Right atrium auricular region (tissue), 2 donors: ENCODE measurements at regions not wholly inside any gene's neighbourhood (a gene's known extent, or its start where the extent isn't known, plus 50 kb on each side); places are given as distances from the start of the nearest gene placed in this dataset.

ENCODE experiments used
- DNase-seq: peaks from one replicate; pipeline ENCODE4 v3.0.0-alpha.2; 2019; ENCODE audit warnings: low spot score
- H3K27ac ChIP-seq, 2 donors: fragments of 200-600 bp; sonication (generic); 1 replicate in 1 of 2; 2 replicates in 1 of 2; pipeline ENCODE4 v1.5.1; 2016 to 2019
- H3K27me3 ChIP-seq, 2 donors: fragments of 200-600 bp; sonication (generic); one replicate each; pipeline versions ENCODE4 v1.5.1 to v1.6.0; 2017 to 2019
- H3K36me3 ChIP-seq: fragments of 200-600 bp; sonication (generic); one replicate; pipeline ENCODE4 v1.5.1; 2016
- H3K4me1 ChIP-seq, 2 donors: fragments of 200-600 bp; sonication (generic); one replicate each; pipeline versions ENCODE4 v1.5.1 to v1.6.0; 2017 to 2019
- H3K4me3 ChIP-seq, 2 donors: fragments of 200-600 bp; sonication (generic); 1 replicate in 1 of 2; 2 replicates in 1 of 2; pipeline ENCODE4 v1.5.1; 2017 to 2019; ENCODE audit warnings: mild to moderate bottlenecking in 1 of 2, moderate library complexity in 1 of 2
- H3K9me3 ChIP-seq, 2 donors: fragments of 200-600 bp; sonication (generic); one replicate each; pipeline ENCODE4 v1.5.1; 2019
- TF ChIP-seq, protein P1 (sequence below), 2 donors: fragments of 200-600 bp; sonication (generic); IDR thresholded peaks; one replicate each; pipeline ENCODE4 v1.5.1; 2019; ENCODE audit warnings: antibody characterized with exemption in 2 of 2

GRCh38 chr3:87634426-87634825 lies 358.0 kb upstream of the POU1F1 start:
- no peak overlapping the region for H3K4me3 ChIP-seq
- no peaks in the 10 kb centered on the region for H3K27me3 ChIP-seq
- TF ChIP-seq, protein P1, sequence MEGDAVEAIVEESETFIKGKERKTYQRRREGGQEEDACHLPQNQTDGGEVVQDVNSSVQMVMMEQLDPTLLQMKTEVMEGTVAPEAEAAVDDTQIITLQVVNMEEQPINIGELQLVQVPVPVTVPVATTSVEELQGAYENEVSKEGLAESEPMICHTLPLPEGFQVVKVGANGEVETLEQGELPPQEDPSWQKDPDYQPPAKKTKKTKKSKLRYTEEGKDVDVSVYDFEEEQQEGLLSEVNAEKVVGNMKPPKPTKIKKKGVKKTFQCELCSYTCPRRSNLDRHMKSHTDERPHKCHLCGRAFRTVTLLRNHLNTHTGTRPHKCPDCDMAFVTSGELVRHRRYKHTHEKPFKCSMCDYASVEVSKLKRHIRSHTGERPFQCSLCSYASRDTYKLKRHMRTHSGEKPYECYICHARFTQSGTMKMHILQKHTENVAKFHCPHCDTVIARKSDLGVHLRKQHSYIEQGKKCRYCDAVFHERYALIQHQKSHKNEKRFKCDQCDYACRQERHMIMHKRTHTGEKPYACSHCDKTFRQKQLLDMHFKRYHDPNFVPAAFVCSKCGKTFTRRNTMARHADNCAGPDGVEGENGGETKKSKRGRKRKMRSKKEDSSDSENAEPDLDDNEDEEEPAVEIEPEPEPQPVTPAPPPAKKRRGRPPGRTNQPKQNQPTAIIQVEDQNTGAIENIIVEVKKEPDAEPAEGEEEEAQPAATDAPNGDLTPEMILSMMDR (IDR thresholded peaks at IDR 0.05) = no peak
- H3K27ac ChIP-seq = no peak overlapping the region
- H3K9me3 ChIP-seq = peaks cover 0 to 2% of the 10 kb centered on the region in 2 donors
- no peaks in the 10 kb centered on the region for H3K4me1 ChIP-seq
- no peaks in the 10 kb centered on the region for H3K36me3 ChIP-seq
- no peak for DNase-seq

DNA sequence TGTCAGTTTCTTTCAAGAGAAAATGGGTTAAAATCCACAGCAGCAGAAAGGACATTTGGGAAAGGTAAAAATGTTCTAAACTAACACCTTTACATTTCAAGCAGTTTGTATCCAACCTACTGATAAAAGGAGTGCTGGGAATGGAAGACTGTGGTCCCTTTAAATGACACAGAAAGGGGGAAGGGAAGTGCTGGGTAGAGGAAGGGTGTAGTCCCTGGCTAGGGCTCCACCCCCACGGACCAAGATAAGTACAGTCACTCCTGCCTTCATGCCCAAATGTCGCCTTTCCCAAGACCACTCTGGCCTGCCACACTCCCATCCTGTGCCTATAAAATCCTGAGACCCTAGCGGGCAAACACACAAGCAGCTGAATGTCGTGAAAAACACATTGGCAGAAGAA lies 350.9 kb upstream of the POU1F1 start:
- Histone ChIP-seq H3K27ac (no peak overlapping the region), H3K4me1 (no peaks in the 10 kb centered on the region), H3K9me3 (peaks cover 0 to 10% of the 10 kb centered on the region in 2 donors), H3K36me3 (no peaks in the 10 kb centered on the region), H3K4me3 (no peak overlapping the region), H3K27me3 (no peaks in the 10 kb centered on the region)
- DNase-seq = no peak
- TF ChIP-seq, protein P1 (IDR thresholded peaks at IDR 0.05) = no peak

- H3K27ac ChIP-seq = no peak overlapping the region
- no peaks in the 10 kb centered on the region for H3K27me3 ChIP-seq
- H3K36me3 ChIP-seq = no peaks in the 10 kb centered on the region
- peaks cover 0 to 10% of the 10 kb centered on the region in 2 donors for H3K9me3 ChIP-seq
- TF ChIP-seq, protein P1 (IDR thresholded peaks at IDR 0.05) = no peak
- no peak overlapping the region for H3K4me3 ChIP-seq
- no peak for DNase-seq
- H3K4me1 ChIP-seq = no peaks in the 10 kb centered on the region
These were observed 350.2 kb upstream of the POU1F1 start for GRCh38 chr3:87626546-87626945.

GRCh38 chr3:87625876-87626275 lies 349.5 kb upstream of the POU1F1 start:
- DNase-seq = no peak
- TF ChIP-seq, protein P1 (IDR thresholded peaks at IDR 0.05) = no peak
- Histone ChIP-seq H3K27me3 (no peaks in the 10 kb centered on the region), H3K9me3 (peaks cover 0 to 10% of the 10 kb centered on the region in 2 donors), H3K4me1 (no peaks in the 10 kb centered on the region), H3K4me3 (no peak overlapping the region), H3K27ac (no peak overlapping the region), H3K36me3 (no peaks in the 10 kb centered on the region)

- H3K4me3 ChIP-seq = no peak overlapping the region
- H3K27me3 ChIP-seq = no peaks in the 10 kb centered on the region
- H3K9me3 ChIP-seq = peaks cover 0 to 10% of the 10 kb centered on the region in 2 donors
- TF ChIP-seq, protein P1 (IDR thresholded peaks at IDR 0.05) = no peak
- no peaks in the 10 kb centered on the region for H3K4me1 ChIP-seq
- DNase-seq = no peak
- H3K36me3 ChIP-seq = no peaks in the 10 kb centered on the region
- no peak overlapping the region for H3K27ac ChIP-seq
These were observed 348.5 kb upstream of the POU1F1 start for GRCh38 chr3:87624860-87625259.

DNA sequence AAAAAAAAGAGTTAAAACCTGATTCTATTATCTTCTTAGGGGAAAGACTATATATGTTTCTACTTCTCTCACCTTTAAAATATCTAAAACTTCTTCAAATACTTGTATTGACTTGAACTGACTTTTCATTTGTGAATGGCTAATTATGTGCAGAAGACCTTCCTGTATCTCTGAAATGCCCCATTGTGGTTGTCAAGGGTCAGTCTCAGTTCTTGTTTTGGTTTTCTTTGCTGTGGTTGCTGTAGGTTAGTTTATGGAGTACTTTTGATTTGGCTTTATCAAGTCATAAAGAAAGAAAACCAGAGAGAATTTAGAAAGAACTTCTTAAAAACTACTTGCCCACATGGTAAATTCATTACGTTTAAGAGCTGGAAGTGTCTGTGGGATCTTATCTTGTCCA lies 345.3 kb upstream of the POU1F1 start:
- no peaks in the 10 kb centered on the region for H3K4me1 ChIP-seq
- TF ChIP-seq, protein P1 (IDR thresholded peaks at IDR 0.05) = no peak
- H3K9me3 ChIP-seq = no peaks in the 10 kb centered on the region
- no peak overlapping the region for H3K27ac ChIP-seq
- no peaks in the 10 kb centered on the region for H3K27me3 ChIP-seq
- no peak overlapping the region for H3K4me3 ChIP-seq
- no peak for DNase-seq
- H3K36me3 ChIP-seq = no peaks in the 10 kb centered on the region
